ENCODE measurements at regions not wholly inside any gene's neighbourhood (a gene's known extent, or its start where the extent isn't known, plus 50 kb on each side); places are given as distances from the start of the nearest gene placed in this dataset.

- TF ChIP-seq EP300 (IDR thresholded peaks at IDR 0.05) (no peak), POLR2A (IDR thresholded peaks at IDR 0.05) (no peak), CTCF (IDR thresholded peaks at IDR 0.05) (no peak)
- H3K9me3 ChIP-seq = no peaks in the 10 kb centered on the region
- no peak overlapping the region for H3K27ac ChIP-seq
- 69 to 73% methylated on average over 6 of the region's 6 CpGs for WGBS, 2 donors
- H3K4me3 ChIP-seq = no peak overlapping the region
- no peaks in the 10 kb centered on the region for H3K27me3 ChIP-seq
- H3K36me3 ChIP-seq = no peaks in the 10 kb centered on the region
- DNase-seq (ENCODE audit: low spot score in 2 of 2) = no peak
- no peaks in the 10 kb centered on the region for H3K4me1 ChIP-seq
Measured at GRCh38 chr1:194534784-194535183, 1348.4 kb upstream of the B3GALT2 start.

DNA sequence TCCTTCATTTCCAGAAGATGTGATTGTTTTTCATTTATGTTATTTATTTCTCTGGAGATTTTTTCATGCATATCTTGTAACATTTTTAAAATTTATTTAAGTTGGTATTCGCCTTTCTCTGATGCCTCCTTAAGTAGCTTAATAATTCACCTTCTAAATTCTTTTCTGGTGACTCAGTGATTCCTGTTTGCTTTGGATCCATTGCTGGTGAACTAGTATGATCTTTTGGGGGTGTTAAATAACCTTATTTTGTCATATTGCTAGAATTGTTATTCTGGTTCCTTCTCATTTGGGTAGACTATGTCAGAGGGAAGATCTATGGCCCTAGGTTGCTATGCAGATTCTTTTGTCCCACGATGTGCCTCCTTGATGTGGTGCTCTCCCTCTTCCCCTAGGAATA is 1347.2 kb upstream of the B3GALT2 start:
- 76 to 80% methylated on average over 2 of the region's 2 CpGs for WGBS, 2 donors
- H3K36me3 ChIP-seq = no peaks in the 10 kb centered on the region
- DNase-seq (ENCODE audit: low spot score in 2 of 2) = no peak
- no peak overlapping the region for H3K27ac ChIP-seq
- no peaks in the 10 kb centered on the region for H3K9me3 ChIP-seq
- H3K4me1 ChIP-seq = no peaks in the 10 kb centered on the region
- no peak overlapping the region for H3K4me3 ChIP-seq
- no peaks in the 10 kb centered on the region for H3K27me3 ChIP-seq
- TF ChIP-seq POLR2A (IDR thresholded peaks at IDR 0.05) = no peak
- no peak for TF ChIP-seq CTCF (IDR thresholded peaks at IDR 0.05)
- TF ChIP-seq EP300 (IDR thresholded peaks at IDR 0.05) = no peak

GRCh38 chr1:194517567-194517966 is 1331.2 kb upstream of the B3GALT2 start:
- WGBS, 2 donors = 87 to 90% methylated on average over 3 of the region's 3 CpGs
- Histone ChIP-seq H3K4me3 (no peak overlapping the region), H3K27ac (no peak overlapping the region), H3K27me3 (no peaks in the 10 kb centered on the region), H3K9me3 (no peaks in the 10 kb centered on the region), H3K4me1 (no peaks in the 10 kb centered on the region), H3K36me3 (no peaks in the 10 kb centered on the region)
- TF ChIP-seq CTCF (IDR thresholded peaks at IDR 0.05) (no peak), EP300 (IDR thresholded peaks at IDR 0.05) (no peak), POLR2A (IDR thresholded peaks at IDR 0.05) (no peak)
- no peak for DNase-seq (ENCODE audit: low spot score in 2 of 2)

GRCh38 chr1:194515916-194516315 is 1329.5 kb upstream of the B3GALT2 start:
- TF ChIP-seq POLR2A (IDR thresholded peaks at IDR 0.05) = no peak
- TF ChIP-seq EP300 (IDR thresholded peaks at IDR 0.05) = no peak
- no peak for TF ChIP-seq CTCF (IDR thresholded peaks at IDR 0.05)
- no peak for DNase-seq (ENCODE audit: low spot score in 2 of 2)
- 54 to 56% methylated on average over 4 of the region's 4 CpGs for WGBS, 2 donors

DNA sequence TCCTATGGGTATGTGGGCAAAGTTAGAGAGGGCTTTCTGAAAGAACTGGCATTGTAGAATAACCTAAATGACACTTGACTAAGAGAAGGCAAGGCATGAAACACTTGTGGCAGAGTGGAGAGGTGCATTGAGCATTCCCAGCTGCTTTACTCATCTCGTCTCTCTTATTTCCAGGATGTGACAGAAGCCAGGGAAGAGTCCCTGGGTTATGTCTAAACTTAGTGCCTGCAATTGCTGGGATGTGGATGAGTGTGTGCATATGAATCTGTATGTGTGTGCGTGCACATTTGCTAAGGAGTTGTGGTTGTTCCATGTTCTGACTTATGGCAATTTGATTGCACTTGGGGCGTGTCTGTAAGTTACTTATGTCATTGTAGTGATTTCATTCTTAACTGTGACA is 1326.5 kb upstream of the B3GALT2 start:
- no peaks in the 10 kb centered on the region for H3K27me3 ChIP-seq
- H3K4me1 ChIP-seq = no peaks in the 10 kb centered on the region
- TF ChIP-seq CTCF (IDR thresholded peaks at IDR 0.05) (no peak), POLR2A (IDR thresholded peaks at IDR 0.05) (no peak), EP300 (IDR thresholded peaks at IDR 0.05) (no peak)
- H3K36me3 ChIP-seq = no peaks in the 10 kb centered on the region
- no peak for DNase-seq (ENCODE audit: low spot score in 2 of 2)
- no peak overlapping the region for H3K27ac ChIP-seq
- 70 to 90% methylated on average over 3 of the region's 3 CpGs for WGBS, 2 donors
- peaks cover 0 to 13% (median 0%) of the 10 kb centered on the region in 4 donors for H3K9me3 ChIP-seq
- H3K4me3 ChIP-seq = no peak overlapping the region

More at GRCh38 chr1:194515916-194516315, 1329.5 kb upstream of the B3GALT2 start:
- Histone ChIP-seq H3K27ac (no peak overlapping the region), H3K36me3 (no peaks in the 10 kb centered on the region), H3K9me3 (peaks cover 0 to 5% (median 0%) of the 10 kb centered on the region in 4 donors), H3K4me3 (no peak overlapping the region), H3K4me1 (no peaks in the 10 kb centered on the region), H3K27me3 (no peaks in the 10 kb centered on the region)
